AG04450 (cell line): ENCODE measurements at regions not wholly inside any gene's neighbourhood (a gene's known extent, or its start where the extent isn't known, plus 50 kb on each side); places are given as distances from the start of the nearest gene placed in this dataset.
"Not testable (repeated sequence)": the region's sequence is repeated elsewhere in the genome, so short reads cannot be mapped to it uniquely, and the experiment has no call there.

Experiments
- CTCF ChIA-PET: fragments of 300-600, 350-600 bp; formaldehyde crosslinking; extraction: SDS; loops from one replicate; lab custom pipeline; 2022; ENCODE audit warnings: antibody characterized with exemption, inconsistent platforms; lab: Charles Lee
- POLR2A ChIA-PET: fragments of 350-600 bp; formaldehyde crosslinking; extraction: SDS; loops from one replicate; lab custom pipeline; 2021; ENCODE audit warnings: antibody characterized with exemption, inconsistent platforms; lab: Yijun Ruan, JAX
- DNase-seq: peaks from one replicate; pipeline ENCODE4 v3.0.0-alpha.2; 2011; ENCODE audit warnings: low read depth, low spot score
- H3K27ac ChIP-seq: one replicate; pipeline ENCODE4 v1.5.1; 2012; ENCODE audit warnings: low read depth, low read length, control low read depth
- H3K27me3 ChIP-seq: one replicate; pipeline ENCODE4 v1.6.0; 2012; ENCODE audit warnings: low read length; ENCODE audit not compliant: control insufficient read depth, insufficient read depth
- H3K4me3 ChIP-seq: 2 replicates; pipeline ENCODE4 v1.5.1; 2011; ENCODE audit warnings: mild to moderate bottlenecking, low read depth, low read length, control low read depth
- H3K9me3 ChIP-seq: 2 replicates; pipeline ENCODE4 v1.5.1; 2012; ENCODE audit warnings: low read length; ENCODE audit not compliant: control insufficient read depth, insufficient read depth
- TF ChIP-seq, protein P1 (sequence below): IDR thresholded peaks from 2 replicates; pipeline ENCODE4 v1.5.1; 2011; ENCODE audit warnings: low read depth, low read length, control low read depth, inconsistent platforms

DNA sequence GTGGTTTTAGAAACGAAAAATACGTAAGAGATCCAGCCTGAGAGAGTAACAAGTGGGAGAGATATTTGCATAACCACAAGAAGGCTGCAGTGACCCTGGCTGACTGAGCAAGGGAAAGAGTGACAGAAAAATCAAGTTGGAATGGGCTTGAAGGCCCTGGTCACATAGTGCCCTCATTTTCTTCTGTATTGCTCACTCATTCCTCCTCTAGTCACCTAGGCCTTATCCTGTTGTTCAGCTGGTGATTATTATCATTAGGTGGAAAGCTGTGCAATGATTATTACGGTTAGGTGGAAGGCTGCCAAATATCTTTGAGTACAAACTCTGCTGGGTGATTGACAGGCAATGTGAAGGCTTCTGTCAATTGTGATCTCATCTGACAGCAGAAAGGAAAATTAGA is 2384.1 kb downstream of the PCDH7 start:
- ChIA-PET POLR2A (no interaction called here), CTCF (no interaction called here)
- H3K4me3 ChIP-seq = no peak overlapping the region
- no peaks in the 10 kb centered on the region for H3K9me3 ChIP-seq
- H3K27me3 ChIP-seq = no peaks in the 10 kb centered on the region
- H3K27ac ChIP-seq = no peak overlapping the region
- TF ChIP-seq, protein P1, sequence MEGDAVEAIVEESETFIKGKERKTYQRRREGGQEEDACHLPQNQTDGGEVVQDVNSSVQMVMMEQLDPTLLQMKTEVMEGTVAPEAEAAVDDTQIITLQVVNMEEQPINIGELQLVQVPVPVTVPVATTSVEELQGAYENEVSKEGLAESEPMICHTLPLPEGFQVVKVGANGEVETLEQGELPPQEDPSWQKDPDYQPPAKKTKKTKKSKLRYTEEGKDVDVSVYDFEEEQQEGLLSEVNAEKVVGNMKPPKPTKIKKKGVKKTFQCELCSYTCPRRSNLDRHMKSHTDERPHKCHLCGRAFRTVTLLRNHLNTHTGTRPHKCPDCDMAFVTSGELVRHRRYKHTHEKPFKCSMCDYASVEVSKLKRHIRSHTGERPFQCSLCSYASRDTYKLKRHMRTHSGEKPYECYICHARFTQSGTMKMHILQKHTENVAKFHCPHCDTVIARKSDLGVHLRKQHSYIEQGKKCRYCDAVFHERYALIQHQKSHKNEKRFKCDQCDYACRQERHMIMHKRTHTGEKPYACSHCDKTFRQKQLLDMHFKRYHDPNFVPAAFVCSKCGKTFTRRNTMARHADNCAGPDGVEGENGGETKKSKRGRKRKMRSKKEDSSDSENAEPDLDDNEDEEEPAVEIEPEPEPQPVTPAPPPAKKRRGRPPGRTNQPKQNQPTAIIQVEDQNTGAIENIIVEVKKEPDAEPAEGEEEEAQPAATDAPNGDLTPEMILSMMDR = no peak
- no peak for DNase-seq

DNA sequence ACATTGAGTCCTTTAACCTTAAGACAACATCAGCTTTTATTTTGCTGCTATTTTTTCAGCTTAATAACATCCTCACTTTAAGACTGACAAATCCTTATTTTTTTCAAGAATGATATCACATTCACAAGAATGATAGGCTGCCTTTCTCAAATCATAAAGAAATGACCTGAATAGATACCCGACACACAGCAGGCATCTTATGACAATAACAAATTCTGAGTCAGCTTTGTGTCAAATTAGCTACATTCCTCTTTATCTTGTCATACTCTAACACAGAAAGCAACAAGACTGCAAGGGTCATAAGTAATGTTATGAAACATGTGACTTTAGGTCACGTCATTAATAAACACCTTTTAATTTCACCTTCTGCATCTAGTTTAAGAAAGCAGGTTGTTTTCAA is 2387.6 kb downstream of the PCDH7 start:
- H3K27me3 ChIP-seq = no peaks in the 10 kb centered on the region
- H3K4me3 ChIP-seq = no peak overlapping the region
- DNase-seq = no peak
- no peaks in the 10 kb centered on the region for H3K9me3 ChIP-seq
- H3K27ac ChIP-seq = no peak overlapping the region
- TF ChIP-seq, protein P1 = no peak
- ChIA-PET POLR2A (no interaction called here), CTCF (no interaction called here)

DNA sequence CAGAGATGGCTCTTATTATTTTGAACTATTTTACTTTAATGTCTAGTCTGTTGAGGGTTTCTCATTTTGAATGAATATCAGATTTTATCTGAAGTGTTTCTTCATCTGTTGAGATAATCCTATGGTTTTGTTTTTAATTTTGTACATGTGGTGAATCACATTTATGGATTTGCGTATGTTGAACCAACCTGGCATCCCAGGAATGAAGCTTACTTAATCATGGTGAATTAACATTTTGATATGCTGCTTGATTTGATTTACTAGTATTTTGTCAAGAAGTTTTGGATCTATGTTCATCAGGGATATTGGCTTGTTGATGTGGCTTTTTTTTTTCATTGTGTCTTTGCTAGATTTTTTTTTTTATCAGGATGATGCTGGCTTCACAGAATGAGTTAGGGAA is 2390.9 kb downstream of the PCDH7 start:
- POLR2A ChIA-PET = no interaction called here
- Histone ChIP-seq H3K9me3 (no peaks in the 10 kb centered on the region), H3K4me3 (no peak overlapping the region), H3K27ac (no peak overlapping the region), H3K27me3 (no peaks in the 10 kb centered on the region)
- TF ChIP-seq, protein P1 = no peak
- CTCF ChIA-PET = no interaction called here
- DNase-seq = no peak

DNA sequence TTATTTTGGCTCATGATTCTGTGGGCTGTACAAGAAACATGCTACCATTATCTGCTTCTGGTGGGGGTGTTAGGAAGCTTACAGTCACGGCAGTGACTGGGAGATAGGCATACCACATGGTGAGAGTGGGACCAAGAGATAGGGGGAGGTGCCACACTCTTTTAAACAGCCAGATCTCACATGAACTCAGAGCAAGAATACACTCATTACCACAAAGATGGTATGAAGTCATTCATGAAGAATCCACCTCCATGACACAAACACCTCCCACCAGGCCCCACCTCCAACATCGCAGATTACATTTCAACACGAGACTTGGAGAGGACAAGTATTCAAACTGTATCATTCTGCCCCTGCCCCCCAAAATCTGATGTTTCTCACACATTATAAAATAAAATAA is 2396.7 kb downstream of the PCDH7 start:
- CTCF ChIA-PET = no interaction called here

DNA sequence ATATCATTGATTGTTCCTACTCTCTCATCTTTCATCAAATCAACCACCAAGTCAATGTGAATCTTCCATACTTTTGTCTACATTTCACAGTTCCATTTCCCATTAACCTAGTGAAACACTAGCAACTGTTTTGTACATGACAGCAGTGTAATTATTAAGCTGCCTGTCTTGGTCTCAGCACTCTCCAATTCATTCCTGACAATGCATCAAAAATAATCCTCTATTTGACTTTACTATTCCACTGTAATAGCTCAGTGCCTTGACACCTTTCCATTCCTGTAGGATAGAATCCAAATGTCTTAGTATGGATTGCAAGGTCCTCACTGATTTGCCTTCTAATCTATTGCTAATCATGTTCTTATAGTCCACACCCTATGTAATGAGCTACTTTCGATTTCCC is 2405.8 kb downstream of the PCDH7 start:
- TF ChIP-seq, protein P1 = no peak
- Histone ChIP-seq H3K9me3 (no peaks in the 10 kb centered on the region), H3K27me3 (no peaks in the 10 kb centered on the region), H3K27ac (no peak overlapping the region), H3K4me3 (no peak overlapping the region)
- ChIA-PET CTCF (no interaction called here), POLR2A (no interaction called here)
- DNase-seq = no peak

More for the DNA sequence above, 2396.7 kb downstream of the PCDH7 start:
- Histone ChIP-seq H3K27me3 (no peaks in the 10 kb centered on the region), H3K27ac (no peak overlapping the region), H3K9me3 (no peaks in the 10 kb centered on the region), H3K4me3 (no peak overlapping the region)
- TF ChIP-seq, protein P1 = no peak
- DNase-seq = no peak
- POLR2A ChIA-PET = no interaction called here

DNA sequence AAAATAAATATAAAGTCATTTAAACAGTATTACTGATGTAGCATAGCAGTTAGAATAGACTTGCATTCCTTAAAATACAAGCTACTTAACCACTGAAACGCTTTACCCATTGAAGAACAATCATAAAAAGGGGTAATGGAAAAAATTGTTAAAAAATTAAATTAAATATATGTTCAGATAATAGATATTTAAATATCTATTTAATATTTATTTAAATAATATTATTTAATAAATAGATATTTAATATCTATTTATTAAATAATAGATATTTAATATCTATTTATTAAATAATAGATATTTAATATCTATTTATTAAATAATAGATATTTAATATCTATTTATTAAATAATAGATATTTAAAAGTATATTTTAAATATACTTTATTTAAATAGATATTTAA is 2410.5 kb downstream of the PCDH7 start:
- not testable (repeated sequence) for DNase-seq, H3K27me3 ChIP-seq

More for the DNA sequence above, 2410.5 kb downstream of the PCDH7 start:
- H3K4me3 ChIP-seq, POLR2A ChIA-PET, H3K27ac ChIP-seq, H3K9me3 ChIP-seq: not testable (repeated sequence)
- CTCF ChIA-PET = interaction anchor here (1.2 kb wide), 1 partner anchor 69 kb away, joined by 3 read pairs; no protein-coding TSS in a partner anchor
